SK-N-SH (cell line): ENCODE measurements at regions not wholly inside any gene's neighbourhood (a gene's known extent, or its start where the extent isn't known, plus 50 kb on each side); places are given as distances from the start of the nearest gene placed in this dataset.
"Not testable (repeated sequence)": the region's sequence is repeated elsewhere in the genome, so short reads cannot be mapped to it uniquely, and the experiment has no call there.

Experiments used
- CTCF ChIA-PET: fragments of 300-600, 350-600 bp; formaldehyde crosslinking; extraction: SDS; loops from one replicate; lab custom pipeline; 2021; lab: Yijun Ruan, JAX
- POLR2A ChIA-PET: fragments of 350-600 bp; sonication (Branson Sonifier 250); formaldehyde crosslinking; extraction: SDS; loops from one replicate; lab custom pipeline; 2020; ENCODE audit warnings: antibody characterized with exemption, inconsistent platforms; lab: Yijun Ruan, JAX
- DNase-seq: peaks from one replicate; pipeline ENCODE4 v3.0.0; 2012
- H2AFZ ChIP-seq: fragments of 200-600 bp; sonication (generic); 2 replicates; pipeline ENCODE4 v1.8.1; 2016; ENCODE audit warnings: antibody characterized with exemption, mild to moderate bottlenecking, low read depth
- H3F3A ChIP-seq: fragments of 200-600 bp; sonication (generic); replicated peaks from 2 replicates; pipeline ENCODE3; 2016; ENCODE audit warnings: antibody characterized with exemption, mild to moderate bottlenecking; ENCODE audit not compliant: insufficient read depth
- H3K27ac ChIP-seq, 2 experiments: fragments of 200-500 bp in 1 of 2; fragments of 200-600 bp in 1 of 2; sonication (Bioruptor generic) in 1 of 2; sonication (generic), shearing (Covaris generic) in 1 of 2; 2 replicates each; pipeline versions ENCODE4 v1.5.1 to v1.6.1; 2014 to 2016; ENCODE audit warnings: low read depth in 2 of 2, inconsistent platforms in 1 of 2, low read length in 1 of 2, mild to moderate bottlenecking in 1 of 2, mixed read lengths in 1 of 2
- H3K27me3 ChIP-seq: fragments of 200-600 bp; sonication (generic), shearing (Covaris generic); 2 replicates; pipeline ENCODE4 v1.6.1; 2016; ENCODE audit warnings: mixed run types; ENCODE audit not compliant: insufficient read depth
- H3K36me3 ChIP-seq, 2 experiments: fragments of 200-500 bp in 1 of 2; fragments of 200-600 bp in 1 of 2; sonication (Bioruptor generic) in 1 of 2; sonication (generic) in 1 of 2; replicated peaks in 1 of 2; 2 replicates each; pipeline versions ENCODE3 to v1.5.1; 2014 to 2016; ENCODE audit warnings: low read length in 1 of 2, mild to moderate bottlenecking in 1 of 2; ENCODE audit not compliant: insufficient read depth in 2 of 2, control insufficient read depth in 1 of 2
- H3K4me1 ChIP-seq, 2 experiments: fragments of 200-500 bp in 1 of 2; fragments of 200-600 bp in 1 of 2; sonication (Bioruptor generic) in 1 of 2; sonication (generic), shearing (Covaris generic) in 1 of 2; 2 replicates each; pipeline versions ENCODE4 v1.5.1 to v1.6.1; 2014 to 2016; ENCODE audit warnings: low read depth in 1 of 2, low read length in 1 of 2, mixed run types in 1 of 2; ENCODE audit not compliant: insufficient read depth in 2 of 2, control insufficient read depth in 1 of 2
- H3K4me2 ChIP-seq: fragments of 200-600 bp; sonication (generic), shearing (Covaris generic); 2 replicates; pipeline ENCODE4 v1.6.1; 2017; ENCODE audit warnings: mixed run types
- H3K4me3 ChIP-seq, 2 experiments: fragments of 200-500 bp in 1 of 2; fragments of 200-600 bp in 1 of 2; sonication (Bioruptor generic) in 1 of 2; sonication (generic), shearing (Covaris generic) in 1 of 2; 2 replicates each; pipeline versions ENCODE4 v1.5.1 to v1.8.1; 2014 to 2016; ENCODE audit warnings: low read depth in 2 of 2, inconsistent platforms in 1 of 2, low read length in 1 of 2, mild to moderate bottlenecking in 1 of 2, mixed read lengths in 1 of 2, moderate library complexity in 1 of 2
- H3K79me2 ChIP-seq: fragments of 200-600 bp; sonication (generic); 2 replicates; pipeline ENCODE4 v1.8.1; 2017; ENCODE audit warnings: mild to moderate bottlenecking; ENCODE audit not compliant: insufficient read depth
- H3K9ac ChIP-seq: fragments of 200-600 bp; sonication (generic); 2 replicates; pipeline ENCODE4 v1.6.1; 2017; ENCODE audit warnings: mixed run types
- H3K9me2 ChIP-seq: fragments of 200-600 bp; sonication (generic); 2 replicates; pipeline ENCODE4 v1.6.1; 2017; ENCODE audit warnings: mixed run types
- H3K9me3 ChIP-seq: fragments of 200-600 bp; sonication (generic); 2 replicates; pipeline ENCODE4 v1.6.1; 2017; ENCODE audit warnings: mixed run types, mild to moderate bottlenecking, moderate library complexity
- H4K20me1 ChIP-seq: fragments of 200-600 bp; sonication (generic); 2 replicates; pipeline ENCODE4 v1.6.1; 2017; ENCODE audit warnings: mild to moderate bottlenecking, mixed run types; ENCODE audit not compliant: insufficient read depth
- FOXJ3 ChIP-seq: sonication (generic); formaldehyde crosslinking; IDR thresholded peaks from 2 replicates; pipeline ENCODE4 v1.5.1; 2020; ENCODE audit warnings: mild to moderate bottlenecking, missing genetic modification reagents
- GABPA ChIP-seq: IDR thresholded peaks from 2 replicates; pipeline ENCODE4 v1.4.0; 2012; ENCODE audit warnings: low read depth, mild to moderate bottlenecking
- JUND ChIP-seq: IDR thresholded peaks from 2 replicates; pipeline ENCODE4 v1.4.0; 2012
- MAX ChIP-seq: IDR thresholded peaks from 2 replicates; pipeline ENCODE4 v1.4.0; 2012; ENCODE audit warnings: low read depth
- MXI1 ChIP-seq: IDR thresholded peaks from 2 replicates; pipeline ENCODE4 v1.6.1; 2012; ENCODE audit warnings: mild to moderate bottlenecking, low read depth, low read length, improper control_type of control experiment
- RCOR1 ChIP-seq: fragments of 150-350 bp; IDR thresholded peaks from 2 replicates; pipeline ENCODE4 v1.6.1; 2017; ENCODE audit warnings: antibody characterized with exemption, low read length
- RFX5 ChIP-seq: IDR thresholded peaks from 2 replicates; pipeline ENCODE4 v1.6.1; 2012; ENCODE audit warnings: mild to moderate bottlenecking, improper control_type of control experiment, low read length
- SIN3A ChIP-seq: IDR thresholded peaks from 2 replicates; pipeline ENCODE4 v1.6.1; 2012; ENCODE audit warnings: low read depth, mild to moderate bottlenecking, low read length, moderate library complexity, borderline replicate concordance
- SMC3 ChIP-seq: IDR thresholded peaks from 2 replicates; pipeline ENCODE4 v1.6.1; 2012; ENCODE audit warnings: low read depth, low read length, improper control_type of control experiment
- YY1 ChIP-seq: IDR thresholded peaks from 2 replicates; pipeline ENCODE4 v1.4.0; 2012; ENCODE audit warnings: low read depth, mild to moderate bottlenecking
- WGBS: methylation state at CpG from one replicate; pipeline ENCODE4 v1.1.6; 2017; ENCODE audit warnings: low lambda C conversion rate; 5-methylcytosine and 5-hydroxymethylcytosine counted together
- TF ChIP-seq, protein P1 (sequence below): fragments of 150-350 bp; IDR thresholded peaks from 2 replicates; pipeline ENCODE4 v1.6.1; 2016; ENCODE audit warnings: mild to moderate bottlenecking, low read depth, low read length

DNA sequence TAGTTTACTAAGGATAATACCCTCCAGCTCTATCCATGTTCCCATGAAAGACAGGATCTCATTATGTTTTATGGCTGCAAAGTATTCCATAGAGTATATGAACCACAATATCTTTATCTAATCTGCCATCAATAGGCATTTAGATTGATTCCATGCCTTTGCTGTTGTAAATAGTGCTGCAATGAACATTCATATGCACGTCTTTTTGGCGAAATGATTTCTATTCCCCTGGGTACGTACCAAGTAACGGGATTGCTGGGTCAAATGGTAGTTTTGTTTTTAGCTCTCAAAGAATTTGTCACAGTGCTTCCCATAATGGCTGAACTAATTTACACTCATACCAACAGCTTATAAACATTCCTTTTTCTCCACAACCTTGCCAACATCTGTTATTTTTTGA is 750.9 kb downstream of the BRINP3 start (continued):
- TF ChIP-seq, protein P1, sequence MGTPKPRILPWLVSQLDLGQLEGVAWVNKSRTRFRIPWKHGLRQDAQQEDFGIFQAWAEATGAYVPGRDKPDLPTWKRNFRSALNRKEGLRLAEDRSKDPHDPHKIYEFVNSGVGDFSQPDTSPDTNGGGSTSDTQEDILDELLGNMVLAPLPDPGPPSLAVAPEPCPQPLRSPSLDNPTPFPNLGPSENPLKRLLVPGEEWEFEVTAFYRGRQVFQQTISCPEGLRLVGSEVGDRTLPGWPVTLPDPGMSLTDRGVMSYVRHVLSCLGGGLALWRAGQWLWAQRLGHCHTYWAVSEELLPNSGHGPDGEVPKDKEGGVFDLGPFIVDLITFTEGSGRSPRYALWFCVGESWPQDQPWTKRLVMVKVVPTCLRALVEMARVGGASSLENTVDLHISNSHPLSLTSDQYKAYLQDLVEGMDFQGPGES, result no peak
- no peak for TF ChIP-seq RFX5
- TF ChIP-seq SMC3, result no peak
- no peak for TF ChIP-seq MAX
- no peak for TF ChIP-seq YY1

- Histone ChIP-seq H3K4me1 (no peaks in the 10 kb centered on the region; a peak in 1 of 4 replicates), H3K9ac (no peak overlapping the region), H3K9me2 (no peaks in the 10 kb centered on the region), H3K79me2 (no peaks in the 10 kb centered on the region), H4K20me1 (no peaks in the 10 kb centered on the region), H3K4me2 (no peak overlapping the region), H3F3A (no peaks in the 10 kb centered on the region), H3K36me3 (no peaks in the 10 kb centered on the region), H2AFZ (no peak overlapping the region), H3K4me3 (no peak overlapping the region), H3K27ac (no peak overlapping the region), H3K9me3 (no peaks in the 10 kb centered on the region), H3K27me3 (no peaks in the 10 kb centered on the region)
- no peak for DNase-seq
- TF ChIP-seq FOXJ3 (CRISPR knock-in tag), result no peak
- TF ChIP-seq MXI1, result no peak
- no peak for TF ChIP-seq SIN3A
- TF ChIP-seq JUND, result no peak
- no peak for TF ChIP-seq RCOR1
- TF ChIP-seq, protein P1, result no peak
- TF ChIP-seq SMC3, result no peak
- POLR2A ChIA-PET, result no interaction called here
- CTCF ChIA-PET, result no interaction called here
Observed at GRCh38 chr1:189751311-189751710, 726.4 kb downstream of the BRINP3 start.

GRCh38 chr1:189752461-189752995 is 725.1 kb downstream of the BRINP3 start:
- DNase-seq, result no peak
- POLR2A ChIA-PET, result no interaction called here

DNA sequence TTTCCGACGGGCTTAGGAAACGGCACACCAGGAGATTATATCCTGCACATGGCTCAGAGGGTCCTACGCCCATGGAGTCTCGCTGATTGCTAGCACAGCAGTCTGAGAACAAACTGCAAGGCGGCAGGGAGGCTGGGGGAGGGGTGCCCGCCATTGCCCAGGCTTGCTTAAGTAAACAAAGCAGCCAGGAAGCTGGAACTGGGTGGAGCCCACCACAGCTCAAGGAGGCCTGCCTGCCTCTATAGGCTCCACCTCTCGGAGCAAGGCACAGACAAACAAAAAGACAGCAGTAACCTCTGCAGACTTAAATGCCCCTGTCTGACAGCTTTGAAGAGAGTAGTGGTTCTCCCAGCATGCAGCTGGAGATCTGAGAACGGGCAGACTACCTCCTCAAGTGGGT is 722.6 kb downstream of the BRINP3 start:
- H3K4me1 ChIP-seq, H3K36me3 ChIP-seq, H3K27ac ChIP-seq, H4K20me1 ChIP-seq, H2AFZ ChIP-seq, H3K9me2 ChIP-seq, DNase-seq, H3K9me3 ChIP-seq, H3F3A ChIP-seq, H3K4me2 ChIP-seq, POLR2A ChIA-PET, H3K9ac ChIP-seq, H3K79me2 ChIP-seq, CTCF ChIA-PET, H3K27me3 ChIP-seq, H3K4me3 ChIP-seq: not testable (repeated sequence)
- WGBS, result 50% methylated on average over 2 of the region's 9 CpGs

More at GRCh38 chr1:189752461-189752995, 725.1 kb downstream of the BRINP3 start:
- Histone ChIP-seq H3K9ac (no peak overlapping the region), H3K4me3 (no peak overlapping the region), H3K9me2 (no peaks in the 10 kb centered on the region), H3K79me2 (no peaks in the 10 kb centered on the region), H3K27me3 (no peaks in the 10 kb centered on the region), H3K36me3 (no peaks in the 10 kb centered on the region), H3K4me1 (no peaks in the 10 kb centered on the region; a peak in 1 of 4 replicates), H4K20me1 (no peaks in the 10 kb centered on the region), H2AFZ (no peak overlapping the region), H3F3A (no peaks in the 10 kb centered on the region), H3K4me2 (no peak overlapping the region), H3K27ac (no peak overlapping the region), H3K9me3 (no peaks in the 10 kb centered on the region)
- no peak for TF ChIP-seq GABPA
- CTCF ChIA-PET, result interaction anchor here (1.0 kb wide), 1 partner anchor 9 kb away, joined by 3 read pairs; no protein-coding TSS in a partner anchor
- 95% methylated on average over 1 of the region's 1 CpG for WGBS
